K562 (cell line): ENCODE measurements at regions not wholly inside any gene's neighbourhood (a gene's known extent, or its start where the extent isn't known, plus 50 kb on each side); places are given as distances from the start of the nearest gene placed in this dataset.
"Not testable (repeated sequence)": the region's sequence is repeated elsewhere in the genome, so short reads cannot be mapped to it uniquely, and the experiment has no call there.

ENCODE experiments used
- ATAC-seq: fragments of 200-7000 bp; cut with Tn5 transposase; 3 replicates; pipeline ENCODE4 v1.9.1; 2020; ENCODE audit warnings: moderate library complexity
- BruUV-seq: library from RNA; stranded (reverse); fragments of 400-500 nt; replicated peaks from 2 replicates; lab custom pipeline; 2021; lab: Mats Ljungman, UMichigan
- CTCF ChIA-PET: fragments of 300-600 bp; formaldehyde crosslinking; extraction: SDS; loops from one replicate; lab custom pipeline; 2021; ENCODE audit warnings: low intra/inter-chr PET ratio; lab: Yijun Ruan, JAX
- POLR2A ChIA-PET: fragments of 300-600, 350-650 bp; sonication (Branson Sonifier 250); formaldehyde crosslinking; extraction: SDS; loops from one replicate; lab custom pipeline; 2021; ENCODE audit warnings: antibody characterized with exemption, inconsistent platforms; lab: Yijun Ruan, JAX
- DNase-seq, 4 experiments: peaks; one replicate each; pipeline versions ENCODE4 v3.0.0 to v3.0.0-alpha.2; 2011 to 2018; ENCODE audit warnings: low spot score in 3 of 4, mixed read lengths in 3 of 4; ENCODE audit errors: extremely low read depth in 1 of 4
- FAIRE-seq: peaks from 2 replicates; lab custom pipeline; 2011; peaks lifted over from hg19 to GRCh38; lab: Jason Lieb, UNC
- H2AFZ ChIP-seq: 2 replicates; pipeline ENCODE4 v1.6.0; 2011; ENCODE audit warnings: low read depth, low read length, control low read depth, inconsistent platforms
- H3K27ac ChIP-seq: fragments of 200-600 bp; 3 replicates; pipeline ENCODE4 v1.8.0; 2011; ENCODE audit warnings: low read depth, mild to moderate bottlenecking, control low read depth, inconsistent platforms, low read length, moderate library complexity, mixed read lengths; ENCODE audit errors: extremely low read depth
- H3K27me3 ChIP-seq, 2 experiments: fragments of 300-600 bp in 1 of 2; 2 replicates in 1 of 2; 3 replicates in 1 of 2; pipeline versions ENCODE4 v1.6.0 to v1.8.0; 2011; ENCODE audit warnings: inconsistent platforms in 2 of 2, low read length in 2 of 2, mild to moderate bottlenecking in 1 of 2, mixed read lengths in 1 of 2, moderate library complexity in 1 of 2; ENCODE audit not compliant: control insufficient read depth in 2 of 2, insufficient read depth in 2 of 2
- H3K36me3 ChIP-seq: fragments of 300-600 bp; 3 replicates; pipeline ENCODE4 v1.8.0; 2011; ENCODE audit warnings: mild to moderate bottlenecking, low read length, inconsistent platforms; ENCODE audit not compliant: control insufficient read depth, insufficient read depth
- H3K4me1 ChIP-seq, 2 experiments: fragments of 200-600 bp in 1 of 2; replicated peaks in 1 of 2; 2 replicates in 1 of 2; 3 replicates in 1 of 2; pipeline versions ENCODE4 v1.5.1 to v1.8.0; 2011; ENCODE audit warnings: inconsistent platforms in 2 of 2, low read length in 2 of 2, mild to moderate bottlenecking in 1 of 2, mixed read lengths in 1 of 2, moderate library complexity in 1 of 2; ENCODE audit not compliant: control insufficient read depth in 2 of 2, insufficient read depth in 2 of 2
- H3K4me2 ChIP-seq: 2 replicates; pipeline ENCODE4 v1.6.1; 2011; ENCODE audit warnings: low read length, control low read depth, inconsistent platforms, mixed read lengths; ENCODE audit not compliant: insufficient read depth
- H3K4me3 ChIP-seq: fragments of 200-600 bp; sonication (generic), shearing (Covaris generic); 2 replicates; pipeline ENCODE4 v1.5.1; 2016; ENCODE audit warnings: control low read depth, inconsistent platforms
- H3K79me2 ChIP-seq: fragments of 200-600 bp; 3 replicates; pipeline ENCODE4 v1.8.0; 2011; ENCODE audit warnings: low read length, inconsistent platforms; ENCODE audit not compliant: control insufficient read depth, insufficient read depth
- H3K9ac ChIP-seq, 2 experiments: 2 replicates each; pipeline versions ENCODE4 v1.6.0 to v1.6.1; 2011; ENCODE audit warnings: low read depth in 2 of 2, low read length in 2 of 2, control low read depth in 1 of 2, inconsistent platforms in 1 of 2, mild to moderate bottlenecking in 1 of 2, mixed read lengths in 1 of 2; ENCODE audit not compliant: insufficient read depth in 1 of 2
- H3K9me1 ChIP-seq: one replicate; pipeline ENCODE4 v1.6.0; 2011; ENCODE audit warnings: inconsistent platforms, mild to moderate bottlenecking, low read length, moderate library complexity; ENCODE audit not compliant: control insufficient read depth, insufficient read depth
- H3K9me3 ChIP-seq: replicated peaks from 2 replicates; pipeline ENCODE4 v1.5.1; 2011; ENCODE audit warnings: low read depth, low read length, inconsistent platforms; ENCODE audit not compliant: control insufficient read depth, insufficient read depth
- H4K20me1 ChIP-seq: replicated peaks from 2 replicates; pipeline ENCODE4 v1.6.1; 2011; ENCODE audit warnings: low read length, inconsistent platforms, mixed read lengths; ENCODE audit not compliant: control insufficient read depth, insufficient read depth
- MED1 ChIP-seq: sonication (generic); formaldehyde crosslinking; IDR thresholded peaks from 2 replicates; pipeline ENCODE4 v1.8.1; 2023; ENCODE audit warnings: missing genetic modification reagents, borderline replicate concordance
- NCOA6 ChIP-seq: fragments of 450-650 bp; IDR thresholded peaks from 2 replicates; pipeline ENCODE4 v1.6.1; 2017; ENCODE audit warnings: mild to moderate bottlenecking
- WHSC1 ChIP-seq: IDR thresholded peaks from one replicate; pipeline ENCODE4 v1.6.1; 2012; ENCODE audit warnings: low read length, control low read depth, inconsistent platforms
- ZNF57 ChIP-seq: fragments of 450-650 bp; formaldehyde crosslinking; IDR thresholded peaks from 2 replicates; pipeline ENCODE4 v1.4.0; 2020; ENCODE audit warnings: mild to moderate bottlenecking, moderate library complexity
- WGBS: fragments of 100-300 bp; shearing (Covaris generic); methylation state at CpG from one replicate; pipeline ENCODE4 v1.1.6; 2016; ENCODE audit warnings: low coverage, mixed read lengths; ENCODE audit not compliant: insufficient coverage; ENCODE audit errors: missing lambda C conversion rate; 5-methylcytosine and 5-hydroxymethylcytosine counted together
- in situ Hi-C: fragments of 300-500 bp; cut with MboI; formaldehyde crosslinking; loops from 4 replicates; pipeline ENCODE4 v1.15.0; 2018; ENCODE audit warnings: inconsistent platforms, mixed read lengths
- intact Hi-C: fragments of 100-400 bp; cut with micrococcal nuclease; formaldehyde crosslinking; loops from 2 replicates; pipeline ENCODE4 v1.14.2; 2022

GRCh38 chrX:1815456-1816175, 200.8 kb downstream of the ASMT start (continued):
- TF ChIP-seq WHSC1 (no peak), MED1 (CRISPR knock-in tag) (no peak), NCOA6 (no peak), ZNF57 (CRISPR knock-in tag) (no peak)
- TF ChIP-seq, all 486 proteins: peak for 0

DNA sequence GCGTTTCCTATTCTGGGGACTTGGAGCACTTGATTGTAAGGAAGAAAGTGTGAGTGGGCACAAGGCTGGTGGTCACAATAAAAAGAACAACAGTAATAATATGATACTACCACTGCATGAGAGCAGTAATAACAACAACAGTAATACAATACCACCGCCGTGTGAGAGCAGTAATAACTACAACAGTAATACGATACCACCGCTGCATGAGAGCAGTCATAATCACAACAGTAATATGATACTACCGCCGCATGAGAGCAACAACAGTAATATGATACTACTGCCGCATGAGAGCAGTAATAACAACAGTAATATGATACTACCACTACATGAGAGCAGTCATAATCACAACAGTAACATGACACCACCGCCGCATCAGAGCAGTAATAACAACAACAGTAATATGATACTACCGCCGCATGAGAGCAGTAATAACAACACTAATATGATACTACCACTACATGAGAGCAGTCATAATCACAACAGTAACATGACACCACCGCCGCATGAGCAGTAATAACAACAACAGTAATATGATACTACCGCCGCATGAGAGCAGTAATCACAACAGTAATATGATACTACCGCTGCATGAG, 201.6 kb downstream of the ASMT start:
- POLR2A ChIA-PET, BruUV-seq, H3K27me3 ChIP-seq, ATAC-seq, H3K36me3 ChIP-seq, DNase-seq, H4K20me1 ChIP-seq, H3K9ac ChIP-seq, H3K4me1 ChIP-seq, H3K9me3 ChIP-seq, in situ Hi-C loops, CTCF ChIA-PET, H3K4me3 ChIP-seq, intact Hi-C loops, H3K79me2 ChIP-seq, H2AFZ ChIP-seq, FAIRE-seq, H3K4me2 ChIP-seq, H3K9me1 ChIP-seq, H3K27ac ChIP-seq: not testable (repeated sequence)
- WGBS = 44% methylated on average over 15 of the region's 17 CpGs
